IPS-NIHi7 (cell line): ENCODE measurements at regions not wholly inside any gene's neighbourhood (a gene's known extent, or its start where the extent isn't known, plus 50 kb on each side); places are given as distances from the start of the nearest gene placed in this dataset.
"Not testable (repeated sequence)": the region's sequence is repeated elsewhere in the genome, so short reads cannot be mapped to it uniquely, and the experiment has no call there.

Source experiments
- DNase-seq: peaks from one replicate; pipeline ENCODE4 v3.0.0; 2012; ENCODE audit warnings: mixed read lengths; ENCODE audit errors: extremely low spot score

DNA sequence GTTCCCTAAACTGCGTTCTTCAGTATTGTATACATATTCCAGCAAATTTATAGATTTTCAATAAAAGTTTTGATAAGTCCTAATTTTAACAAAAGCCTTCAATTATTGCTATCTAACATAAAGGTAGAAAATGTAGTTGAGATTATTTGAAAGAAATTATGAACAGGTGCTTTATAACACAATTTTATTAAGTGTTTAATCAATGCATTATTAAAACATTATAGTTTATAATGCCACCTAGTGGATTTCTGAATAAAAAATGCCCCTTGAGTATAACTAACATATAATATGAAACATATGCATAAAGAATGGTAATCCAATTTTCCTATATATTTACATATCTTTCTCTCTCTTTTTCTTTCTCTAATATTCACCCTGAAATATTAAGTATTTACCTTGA lies 515.3 kb downstream of the SLC6A15 start:
- no peak for DNase-seq

DNA sequence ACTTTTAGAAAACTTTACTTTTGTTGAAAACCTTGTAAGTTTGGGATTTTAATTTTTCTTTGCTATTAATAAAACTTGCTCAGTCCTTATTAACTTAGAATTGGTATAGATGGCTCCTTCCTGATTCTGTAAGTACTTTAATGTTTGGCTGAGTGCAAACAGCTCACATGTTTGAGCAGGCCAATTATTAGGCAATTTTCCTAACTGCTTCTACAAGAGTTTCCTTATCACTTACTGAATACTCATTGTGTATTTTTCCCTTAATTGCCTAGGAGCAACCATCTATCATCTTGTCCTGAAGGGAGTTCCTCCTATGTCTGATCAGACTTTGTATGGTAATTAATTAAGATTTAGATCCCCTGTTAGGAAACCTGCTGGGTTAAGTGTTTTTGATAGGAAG lies 521.4 kb downstream of the SLC6A15 start:
- DNase-seq = not testable (repeated sequence)

DNA sequence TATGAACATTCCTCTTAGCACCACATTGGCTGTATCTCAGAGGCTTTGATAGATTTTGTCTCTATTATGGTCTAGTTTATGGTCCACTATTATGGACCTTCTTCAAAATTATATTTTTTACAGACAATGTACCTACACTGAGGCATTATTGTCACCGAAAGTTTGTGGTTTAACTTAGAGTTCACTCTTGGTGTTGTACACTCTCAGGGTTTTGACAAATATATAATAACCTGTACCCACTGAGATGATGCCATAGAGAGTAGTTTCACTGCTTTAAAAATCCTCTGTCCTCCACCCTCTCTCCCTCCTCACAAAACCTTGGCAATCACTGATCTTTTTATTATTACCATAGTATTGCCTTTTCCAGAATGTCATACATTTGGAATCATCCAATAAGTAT lies 528.2 kb downstream of the SLC6A15 start:
- DNase-seq = no peak

DNA sequence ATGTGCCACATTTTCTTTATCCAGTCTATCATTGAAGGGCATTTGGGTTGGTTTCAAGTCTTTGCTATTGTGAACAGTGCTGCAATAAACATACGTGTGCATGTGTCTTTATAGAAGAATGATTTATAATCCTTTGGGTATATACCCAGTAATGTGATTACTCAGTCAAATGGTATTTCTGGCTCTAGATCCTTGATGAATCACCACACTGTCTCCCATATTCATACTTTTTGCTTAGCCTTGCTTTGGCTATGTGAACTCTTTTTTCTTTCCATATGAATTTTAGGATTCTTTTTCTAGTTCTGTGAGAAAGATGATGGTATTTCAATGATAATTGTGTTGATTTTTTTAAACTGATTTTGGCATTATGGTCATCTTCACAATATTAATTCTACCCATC lies 530.1 kb downstream of the SLC6A15 start:
- DNase-seq = not testable (repeated sequence)

DNA sequence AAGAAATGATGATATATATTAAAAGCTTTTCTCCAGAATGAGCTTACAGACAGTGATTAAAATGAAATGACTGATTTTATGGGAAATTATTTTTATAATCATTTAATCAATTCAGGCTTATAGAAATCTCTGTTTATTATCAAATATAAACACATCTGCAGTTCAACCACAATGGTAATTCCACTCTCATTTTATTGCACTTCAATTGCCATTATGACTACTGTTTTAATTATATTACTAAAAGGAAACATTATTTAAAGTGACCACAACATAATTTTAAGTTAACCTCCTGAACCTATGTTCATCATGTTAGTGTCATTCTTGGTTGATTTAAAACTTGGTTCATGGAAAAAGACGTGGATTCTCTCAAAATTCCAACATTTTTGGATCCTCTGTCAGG lies 536.3 kb downstream of the SLC6A15 start:
- DNase-seq = no peak

DNA sequence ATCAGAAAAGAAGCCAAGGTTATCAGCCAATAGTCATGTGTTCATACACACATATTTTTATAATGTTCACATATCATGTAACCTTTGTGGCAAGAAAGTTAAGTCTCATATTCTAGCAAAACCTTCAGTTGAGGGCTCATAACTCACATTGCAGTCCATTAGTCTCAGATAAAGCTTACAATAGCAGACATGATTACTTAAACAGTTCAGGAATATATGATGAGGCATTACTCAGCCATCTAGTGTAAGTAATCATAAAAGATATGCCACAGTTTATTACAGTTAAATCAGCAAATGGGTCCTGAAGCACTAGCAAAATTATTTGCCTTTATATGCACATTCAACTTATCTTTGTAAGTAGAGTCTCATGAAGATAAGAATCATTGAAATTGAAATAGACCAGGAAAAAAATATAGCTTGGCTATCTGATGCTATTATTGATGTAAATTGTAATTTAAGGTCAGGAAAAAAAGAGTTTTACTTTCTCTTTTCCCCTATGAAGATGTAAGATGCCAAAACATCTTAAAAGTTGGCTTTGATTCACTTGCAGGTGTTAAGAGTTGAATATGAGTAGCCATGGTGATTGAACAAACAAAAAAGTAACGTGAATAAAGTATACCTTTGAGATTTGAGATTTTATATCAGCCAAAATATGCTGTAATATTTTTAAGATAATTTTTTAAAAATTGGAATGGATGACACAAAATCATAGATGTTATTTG lies 537.0 kb downstream of the SLC6A15 start:
- DNase-seq = no peak

DNA sequence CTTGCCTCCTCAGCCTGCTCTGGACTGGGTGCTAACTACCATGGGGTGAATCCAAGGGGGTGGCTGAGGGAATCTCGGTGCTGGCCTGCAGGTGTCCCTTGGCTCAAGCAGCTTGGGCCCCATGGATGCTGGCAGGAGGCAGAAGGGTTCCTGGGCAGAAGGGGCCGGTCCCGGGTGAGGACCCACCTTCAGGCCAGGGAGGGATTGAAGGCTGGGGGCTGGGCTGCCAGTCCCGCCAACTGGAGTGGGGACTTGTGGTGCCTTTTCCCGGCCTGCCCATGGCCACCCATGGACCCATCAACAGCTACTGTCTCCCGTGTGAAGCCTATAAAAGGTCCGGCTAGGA lies 550.1 kb downstream of the SLC6A15 start:
- DNase-seq = no peak

DNA sequence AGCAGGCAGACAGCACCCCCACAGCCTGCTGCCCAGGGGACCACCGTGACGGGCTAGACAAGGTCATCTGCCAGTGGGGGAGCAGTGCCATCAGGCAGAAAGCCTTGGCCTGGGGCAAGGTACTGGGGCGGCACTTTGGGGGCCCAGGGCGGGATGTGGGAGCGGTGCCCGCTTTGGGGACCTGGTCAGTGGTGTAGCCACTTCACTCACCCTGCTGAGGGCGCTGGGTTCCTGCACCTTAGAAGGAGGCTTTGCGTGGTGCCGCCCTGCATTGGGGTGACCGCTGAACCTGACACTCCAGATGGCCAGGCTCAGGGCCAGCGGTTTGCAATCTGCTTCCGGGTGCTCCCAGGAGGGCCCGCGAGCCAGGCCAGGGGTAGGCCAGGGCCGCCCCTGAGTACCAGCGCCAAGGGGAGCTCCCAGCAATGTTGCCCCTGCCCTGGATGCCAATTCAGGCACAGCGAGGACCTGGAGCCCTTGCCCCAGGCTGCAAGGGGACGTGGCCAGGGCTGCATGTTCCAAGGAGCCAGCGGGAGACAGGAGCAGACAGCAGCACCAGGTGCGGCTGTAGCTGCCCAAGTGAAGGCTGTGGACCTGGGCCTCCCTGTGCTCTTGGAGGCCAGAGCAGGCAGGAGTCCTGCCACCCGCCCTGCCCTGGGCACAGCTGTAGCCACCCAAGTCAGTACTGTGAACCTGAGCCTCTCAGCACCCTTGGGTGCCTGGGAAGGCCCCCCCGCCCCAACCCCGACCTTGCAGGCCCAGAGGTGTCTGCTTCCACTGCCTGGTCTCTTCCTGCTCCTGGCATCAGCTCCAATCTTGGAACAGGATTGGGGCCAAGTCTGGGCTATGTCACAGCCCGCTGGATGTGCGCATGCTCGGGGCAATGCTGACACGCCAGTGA lies 550.7 kb downstream of the SLC6A15 start:
- no peak for DNase-seq

DNA sequence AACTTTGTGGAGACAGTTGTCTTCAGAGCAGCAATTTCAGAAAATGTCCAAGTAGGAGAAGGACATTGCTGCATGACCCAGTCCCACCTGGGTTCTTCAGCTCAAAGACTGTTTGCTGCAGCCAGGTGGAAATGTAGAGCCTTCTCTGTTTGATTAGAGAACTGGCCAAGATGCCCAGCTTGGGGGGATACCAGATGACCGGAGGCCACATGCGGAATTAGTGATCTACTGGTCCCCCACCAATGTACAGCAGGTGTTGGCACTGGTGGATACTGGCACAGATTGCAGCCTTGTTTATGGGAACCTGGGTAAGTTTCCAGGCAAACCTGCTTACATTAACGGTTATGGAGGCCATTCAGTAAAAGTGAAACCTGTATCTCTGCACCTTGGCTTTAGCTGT lies 555.3 kb downstream of the SLC6A15 start:
- DNase-seq = no peak

DNA sequence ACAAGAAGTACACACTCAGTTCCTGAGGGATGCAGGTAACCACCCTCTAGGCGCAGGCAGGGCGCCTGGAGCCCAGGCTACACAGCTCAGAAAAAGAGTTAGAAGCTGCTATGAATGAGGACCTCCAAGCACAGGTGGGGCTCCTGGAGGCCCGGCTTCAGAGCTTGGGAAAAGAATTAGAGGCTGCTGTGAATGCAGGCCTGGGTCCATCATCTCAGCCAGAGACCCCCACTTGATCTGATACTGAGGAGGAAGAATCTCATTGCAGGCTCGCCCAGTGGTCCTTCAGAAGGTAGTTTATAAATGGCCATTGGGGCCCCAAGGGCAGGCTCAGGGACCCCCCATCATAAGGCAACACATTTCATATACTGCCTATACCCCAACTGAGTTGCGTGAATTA lies 556.4 kb downstream of the SLC6A15 start:
- no peak for DNase-seq

DNA sequence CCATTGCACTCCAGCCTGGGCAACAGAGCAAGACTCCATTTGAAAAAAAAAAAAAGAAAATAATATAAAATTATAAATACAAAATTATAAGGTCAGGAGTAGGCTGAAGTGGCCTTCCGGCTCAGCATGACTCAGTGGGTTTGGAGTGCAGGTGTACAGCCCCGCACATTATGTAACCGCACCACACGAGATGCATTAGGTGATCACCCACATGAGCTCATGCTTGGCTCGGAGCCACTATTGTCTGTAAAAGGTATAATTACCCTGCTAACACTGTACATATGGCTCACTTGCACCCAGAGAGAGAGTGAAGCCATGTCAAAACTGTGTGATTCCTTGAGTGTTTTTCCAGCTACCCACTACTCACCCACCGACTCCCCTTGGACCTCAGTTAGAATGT lies 557.0 kb downstream of the SLC6A15 start:
- DNase-seq = no peak

DNA sequence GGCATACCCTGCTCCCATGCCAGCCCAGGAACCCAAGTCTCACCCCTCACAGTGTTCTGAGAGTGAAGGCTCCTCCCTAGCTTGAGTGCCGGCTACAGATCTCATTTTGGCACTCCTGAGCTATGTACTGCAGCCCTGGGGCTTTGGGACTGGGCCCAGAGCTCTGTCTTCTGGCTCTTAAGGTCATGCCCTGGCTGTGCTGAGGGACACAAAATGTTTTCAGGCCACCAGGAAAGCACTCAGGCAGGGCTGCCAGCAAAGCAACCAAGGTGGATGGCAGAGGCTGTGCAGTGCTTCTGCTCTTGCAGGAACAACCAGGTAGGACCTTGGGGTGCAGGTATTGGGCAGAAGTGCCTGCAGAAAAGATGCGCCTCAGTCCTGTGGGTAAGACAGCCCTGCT lies 564.0 kb downstream of the SLC6A15 start:
- no peak for DNase-seq

DNA sequence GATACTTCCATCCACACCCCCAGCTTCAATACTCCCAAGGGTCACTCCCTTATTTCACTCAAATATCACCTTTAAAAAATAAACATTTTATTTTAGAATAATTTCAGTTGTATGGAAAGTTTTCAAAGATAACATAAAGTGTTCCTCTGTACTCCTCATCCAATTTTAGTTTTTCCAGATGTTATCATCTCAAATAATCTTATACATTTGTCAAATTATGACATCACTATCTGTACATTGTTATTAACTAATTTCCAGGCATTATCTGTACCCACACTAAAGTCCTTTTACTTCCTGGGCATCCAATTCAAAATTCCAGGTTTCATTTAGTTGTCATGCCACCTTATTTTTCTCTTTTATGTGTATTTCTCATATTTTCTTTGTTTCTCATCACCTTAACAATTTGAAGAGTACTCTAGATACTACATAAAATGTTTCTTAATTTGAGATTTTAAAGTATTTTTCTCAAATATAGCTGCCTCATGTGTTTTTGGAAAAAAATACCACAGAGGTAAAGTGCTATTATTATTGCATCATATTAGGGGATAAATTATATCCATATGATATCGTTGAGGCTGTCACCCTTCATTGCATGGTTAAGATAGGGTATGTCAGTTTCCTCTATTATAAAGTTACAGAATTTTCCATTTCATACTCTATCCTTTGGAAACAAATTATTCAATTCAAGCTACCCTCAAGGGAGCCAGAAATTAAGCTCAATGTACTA lies 571.0 kb downstream of the SLC6A15 start:
- no peak for DNase-seq

DNA sequence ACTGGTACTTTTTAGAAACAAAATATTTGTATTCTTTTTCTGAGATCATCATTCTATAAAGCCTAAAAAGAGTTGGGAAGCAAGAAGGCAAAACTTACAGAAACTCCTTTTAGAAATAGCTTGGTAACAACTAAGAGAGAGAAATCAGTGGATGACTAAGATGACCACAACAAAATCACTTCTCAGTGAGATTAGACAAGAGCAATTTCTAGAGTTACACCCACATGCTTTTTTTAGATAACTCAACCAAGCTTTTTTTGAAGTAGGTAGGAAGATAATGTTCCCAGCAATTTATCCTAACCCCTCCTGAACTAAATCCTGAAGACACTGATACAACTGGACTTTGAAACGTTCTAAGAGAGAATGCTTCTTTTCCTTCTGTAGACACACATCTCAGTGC lies 576.4 kb downstream of the SLC6A15 start:
- no peak for DNase-seq

DNA sequence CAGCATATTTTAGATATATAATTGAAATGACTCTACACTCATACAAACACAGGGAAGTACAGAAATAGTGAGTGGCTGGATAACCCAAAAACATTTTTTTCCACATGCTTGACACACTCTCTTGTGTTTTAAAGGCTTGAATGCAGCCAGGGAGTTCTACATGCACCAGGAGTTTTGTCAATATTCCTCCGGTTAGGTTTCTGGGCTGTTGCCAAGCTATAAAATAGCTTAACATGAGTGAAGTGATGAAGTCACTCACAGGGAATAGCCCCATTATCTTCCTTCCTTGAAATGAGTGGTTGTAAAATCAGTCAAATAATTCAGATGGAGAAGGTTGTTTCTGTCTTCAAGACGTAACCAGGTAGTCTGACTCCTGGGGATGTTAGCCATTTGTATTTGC lies 582.7 kb downstream of the SLC6A15 start:
- DNase-seq = no peak

DNA sequence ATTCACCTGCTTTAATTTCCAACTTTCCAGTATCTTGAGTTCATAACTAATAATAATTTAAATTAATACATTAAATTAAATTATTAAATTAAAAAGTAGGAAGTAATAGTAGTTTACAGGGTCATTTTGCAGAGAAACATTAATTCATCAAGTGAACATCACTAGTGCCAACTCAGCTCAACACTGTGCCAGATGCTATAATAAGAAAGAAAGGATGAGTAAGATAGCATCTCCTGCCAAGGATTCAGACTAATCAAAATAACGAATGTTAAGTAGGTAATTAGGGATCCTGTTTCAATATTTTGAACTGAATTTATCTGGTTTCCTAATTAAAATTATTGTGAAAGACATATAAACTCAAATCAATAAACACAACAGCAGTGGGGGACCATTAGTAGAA lies 596.7 kb downstream of the SLC6A15 start:
- DNase-seq = no peak

DNA sequence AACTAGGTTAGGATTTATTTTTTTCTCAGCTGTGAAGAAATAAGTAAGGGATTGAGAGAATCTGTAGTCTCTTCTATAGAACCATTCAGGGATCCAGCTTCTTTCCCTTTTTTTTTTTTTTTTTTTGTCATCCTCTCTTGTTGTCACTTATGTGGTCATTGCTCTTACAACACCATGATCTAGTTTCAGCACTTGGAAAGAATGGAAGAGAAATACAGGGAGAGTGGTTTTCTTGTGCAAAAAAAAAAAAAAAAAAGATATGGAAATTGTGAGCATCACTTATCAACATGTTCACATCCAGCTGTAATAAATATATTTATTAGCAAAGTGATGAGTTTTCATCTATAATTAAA lies 599.3 kb downstream of the SLC6A15 start:
- no peak for DNase-seq

DNA sequence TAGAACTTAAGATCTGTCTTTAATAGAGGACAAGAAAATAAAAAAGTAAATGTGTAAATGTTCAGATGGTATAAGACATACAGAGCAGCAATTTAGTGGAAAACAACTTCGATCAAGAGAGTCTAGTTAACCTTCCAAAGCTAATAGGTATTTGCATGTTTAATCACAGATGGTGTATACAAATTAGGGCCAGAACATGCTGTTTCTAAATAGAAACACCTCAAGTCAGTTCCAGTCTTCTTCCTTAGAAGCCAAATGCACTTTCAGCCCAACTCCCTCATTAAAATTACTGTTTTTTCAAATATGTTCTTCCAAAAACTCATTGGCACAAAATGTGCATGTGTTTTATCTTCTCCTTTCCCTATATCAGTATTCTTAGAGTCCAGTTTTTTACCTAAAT lies 604.4 kb downstream of the SLC6A15 start:
- no peak for DNase-seq

DNA sequence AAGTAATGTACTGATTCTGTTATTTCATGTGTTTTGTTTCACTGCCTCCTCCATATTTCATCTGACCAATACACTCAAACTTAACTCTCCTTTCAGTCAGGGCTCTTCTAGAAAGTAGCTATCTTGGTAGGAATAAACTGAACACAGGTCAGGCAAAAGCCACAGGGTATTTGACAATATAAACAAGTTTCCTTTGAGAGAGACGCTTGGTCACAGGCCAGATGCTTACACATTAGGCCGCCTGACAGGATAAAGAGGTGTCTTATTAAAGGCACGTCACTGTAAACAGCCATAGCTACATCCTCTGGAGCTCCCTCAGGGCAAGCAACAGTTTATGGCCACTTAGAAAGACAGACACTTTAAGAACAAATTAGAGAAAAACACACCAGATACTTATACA lies 607.5 kb downstream of the SLC6A15 start:
- DNase-seq = no peak

DNA sequence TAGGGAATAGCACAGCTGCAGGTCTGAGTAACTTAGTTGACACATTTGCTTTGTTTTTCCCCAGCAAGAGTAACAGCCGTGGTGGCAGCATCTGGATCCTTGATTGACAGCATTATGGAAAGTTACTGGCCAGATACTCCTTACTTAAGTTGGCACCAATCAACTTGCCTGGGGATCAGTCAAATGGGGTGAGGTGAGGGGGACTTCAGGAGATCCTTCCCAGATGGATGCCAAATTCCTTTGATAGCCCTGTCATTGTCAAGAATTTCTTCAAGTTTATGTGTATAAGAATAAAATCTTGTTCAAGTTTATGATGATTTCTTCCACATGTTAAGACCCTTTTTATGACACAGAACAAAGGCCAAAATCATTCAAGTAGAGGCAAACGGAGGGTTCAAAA lies 618.4 kb downstream of the SLC6A15 start:
- DNase-seq = no peak

DNA sequence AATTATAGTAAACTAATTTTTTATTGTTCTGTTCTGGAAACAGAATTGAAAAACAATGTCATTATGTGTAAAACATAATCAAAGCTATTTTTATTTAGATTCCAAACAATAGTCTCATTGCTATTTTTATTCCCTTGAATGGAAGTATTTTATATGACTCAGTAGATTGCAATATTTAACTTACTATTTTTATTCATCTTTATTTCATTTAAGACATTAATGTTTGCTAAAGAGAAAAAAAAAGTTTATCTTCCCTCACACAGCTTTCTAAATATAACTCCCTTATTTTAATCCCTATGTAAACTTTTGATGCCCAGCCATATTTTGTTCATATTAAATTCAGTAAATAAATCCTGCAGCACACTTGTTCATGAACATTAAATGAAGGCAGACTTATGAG lies 622.4 kb downstream of the SLC6A15 start:
- no peak for DNase-seq

DNA sequence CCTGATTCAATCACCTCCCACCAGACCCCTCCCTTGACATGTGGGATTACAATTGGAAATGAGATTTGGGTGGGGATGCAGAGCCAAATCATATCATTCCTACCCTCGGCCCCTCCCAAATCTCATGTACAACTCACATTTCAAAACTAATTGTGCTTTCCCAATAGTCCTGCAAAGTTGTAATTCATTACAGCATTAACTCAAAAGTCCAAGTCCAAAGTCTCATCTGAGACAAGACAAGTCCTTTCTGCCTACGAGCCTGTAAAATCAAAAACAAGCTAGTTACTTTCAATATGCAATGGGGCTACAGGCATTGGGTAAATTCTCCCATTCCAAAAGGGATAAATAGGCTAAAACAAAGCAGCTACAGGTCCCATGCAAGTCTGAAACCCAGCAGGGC lies 634.6 kb downstream of the SLC6A15 start:
- DNase-seq = no peak

DNA sequence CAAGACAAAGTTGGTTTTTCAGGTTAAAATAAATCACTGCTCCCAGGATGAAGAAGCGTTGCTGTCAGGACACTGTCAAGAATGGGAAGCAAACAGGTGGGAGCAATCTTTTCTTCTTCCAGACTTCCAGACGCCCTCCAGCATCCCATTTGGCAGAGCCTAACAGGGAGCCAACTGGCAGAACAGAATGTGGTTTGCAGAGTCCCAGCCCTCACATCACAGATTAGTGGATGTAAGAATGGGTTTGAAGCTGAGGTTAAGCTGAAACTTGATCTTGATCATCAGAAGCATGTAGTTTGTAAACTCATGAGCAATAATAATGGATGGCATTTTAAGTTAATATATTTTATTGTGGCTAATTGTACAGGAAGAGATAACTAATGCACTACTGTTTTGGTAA lies 636.4 kb downstream of the SLC6A15 start:
- no peak for DNase-seq
